Renal pelvis (tissue), 1 donor: ENCODE measurements at regions not wholly inside any gene's neighbourhood (a gene's known extent, or its start where the extent isn't known, plus 50 kb on each side); places are given as distances from the start of the nearest gene placed in this dataset.
"Not testable (repeated sequence)": the region's sequence is repeated elsewhere in the genome, so short reads cannot be mapped to it uniquely, and the experiment has no call there.

Experiments used
- DNase-seq: peaks from one replicate; pipeline ENCODE4 v3.0.0-alpha.2; 2013

DNA sequence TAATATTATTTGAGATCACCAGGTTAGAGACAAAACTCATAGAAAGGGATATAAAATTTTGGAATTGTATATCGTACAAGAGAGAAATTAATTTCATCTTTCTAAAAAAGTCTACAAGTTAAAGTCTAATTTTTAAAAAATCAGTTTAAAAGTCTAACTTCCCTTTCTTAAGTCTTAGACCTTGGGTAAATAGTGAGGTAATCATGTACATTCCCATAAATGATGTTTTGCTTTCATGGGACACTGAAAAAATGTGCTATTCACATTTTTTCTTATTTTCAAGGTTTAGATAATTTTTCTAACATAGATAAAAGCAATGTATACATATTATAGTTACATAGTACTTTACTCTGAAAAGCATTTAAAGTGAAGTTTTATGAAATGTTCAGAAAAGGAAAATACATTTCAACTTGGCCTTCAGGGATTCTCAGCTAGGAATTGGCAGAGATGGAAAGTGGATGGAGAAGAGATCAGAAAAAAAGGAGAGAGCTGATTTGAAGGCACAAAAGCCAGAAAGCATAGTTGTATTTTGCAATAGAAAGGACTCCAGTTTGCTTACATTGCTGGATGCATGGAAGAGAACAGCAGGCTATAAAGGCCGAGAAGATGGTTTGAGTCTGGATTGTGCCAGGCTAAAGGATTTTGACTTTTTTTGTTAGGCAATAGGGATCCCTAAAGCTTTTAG, 194.0 kb downstream of the CASP12 start:
- no peak for DNase-seq

DNA sequence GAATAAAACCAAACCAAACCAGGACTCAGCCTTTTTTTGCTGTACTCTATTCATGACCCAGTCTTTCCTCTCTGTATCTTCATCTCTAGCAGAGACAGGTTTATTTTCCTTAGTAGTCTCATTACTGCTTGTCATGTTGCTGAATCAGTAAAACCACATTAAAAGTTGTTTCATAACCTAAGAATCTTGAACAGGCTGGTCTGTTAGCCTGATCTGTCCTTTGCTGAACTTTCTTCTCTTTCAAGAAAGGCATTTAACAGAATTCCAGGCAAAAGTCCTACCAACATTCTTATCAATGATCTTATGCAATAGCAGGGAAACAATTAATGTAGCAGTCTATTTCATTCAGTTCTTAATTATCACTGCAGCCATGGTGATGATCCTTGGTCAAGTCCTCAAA, 197.7 kb downstream of the CASP12 start:
- no peak for DNase-seq

DNA sequence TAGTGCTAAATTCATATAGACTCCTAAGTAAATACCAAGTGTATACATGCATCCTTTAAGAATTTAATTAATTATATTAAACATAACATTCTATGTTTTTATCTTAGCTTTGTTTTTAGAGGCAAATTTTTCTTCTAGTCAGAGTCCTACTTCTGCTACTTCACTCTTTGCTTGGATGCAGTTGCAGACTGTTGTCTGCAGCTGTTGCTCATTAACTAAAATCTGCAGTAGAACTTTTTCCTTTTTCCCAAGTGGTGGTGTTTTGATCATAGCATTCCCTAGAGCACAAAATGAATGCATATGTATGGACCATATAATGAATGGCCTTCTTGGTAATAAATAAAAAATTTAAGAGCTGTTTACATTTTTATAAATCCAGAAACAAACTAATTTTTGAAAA, 198.3 kb downstream of the CASP12 start:
- DNase-seq = no peak

DNA sequence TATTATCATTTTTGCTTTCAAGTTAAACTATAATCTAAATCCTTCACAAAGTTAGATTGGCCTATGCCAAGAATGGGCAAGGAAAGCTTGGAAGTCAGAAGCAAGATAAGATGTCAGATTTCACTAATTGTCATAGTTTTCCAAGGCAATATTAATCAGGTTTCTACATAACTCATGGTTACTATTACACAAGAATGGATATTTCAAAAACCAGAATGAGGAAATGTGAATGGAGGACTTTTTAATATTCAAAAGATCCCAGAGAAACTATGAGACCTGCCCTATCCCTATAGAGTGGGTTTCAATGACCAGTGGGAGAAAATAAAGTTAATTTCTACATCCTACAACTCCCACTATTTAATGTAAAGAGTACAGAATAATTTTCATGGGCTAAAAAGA, 203.2 kb downstream of the CASP12 start:
- DNase-seq = no peak

DNA sequence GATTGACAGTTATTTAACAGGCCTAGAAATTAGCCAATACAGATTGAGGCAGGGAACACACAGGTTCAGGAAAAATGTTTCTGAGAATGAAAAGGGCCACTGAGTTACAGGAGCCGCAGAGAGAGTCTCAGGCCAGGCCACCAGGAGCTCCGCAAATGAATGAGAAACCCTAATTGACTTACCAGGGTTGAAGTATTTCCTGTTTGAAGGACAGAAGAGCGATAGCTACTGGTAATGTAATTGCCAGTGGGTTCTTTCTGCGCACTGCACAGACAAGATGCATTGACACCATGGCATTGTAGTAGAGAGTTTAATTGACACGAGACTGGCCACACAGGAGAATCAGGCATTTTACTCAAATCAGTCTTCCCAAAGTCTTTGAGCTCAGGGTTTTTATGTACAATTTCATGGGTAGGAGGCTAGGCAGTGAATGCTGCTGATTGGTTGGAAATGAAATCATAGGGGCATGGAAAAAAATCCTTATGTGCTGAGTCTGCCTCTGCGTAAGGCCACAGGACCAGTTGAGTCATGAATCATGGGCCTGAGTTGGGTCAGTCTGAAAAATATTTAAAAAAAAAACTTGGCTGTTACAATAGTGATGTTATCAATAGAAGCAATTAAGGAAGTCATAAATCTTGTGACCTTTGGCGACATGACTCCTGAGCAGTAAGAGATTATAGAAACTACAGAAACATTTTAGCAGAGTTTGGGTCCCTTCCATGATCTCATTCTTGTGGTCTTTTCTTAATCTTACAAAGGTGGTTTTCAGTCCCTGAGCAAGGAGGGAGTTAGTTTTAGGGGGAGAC, 203.8 kb downstream of the CASP12 start:
- no peak for DNase-seq

DNA sequence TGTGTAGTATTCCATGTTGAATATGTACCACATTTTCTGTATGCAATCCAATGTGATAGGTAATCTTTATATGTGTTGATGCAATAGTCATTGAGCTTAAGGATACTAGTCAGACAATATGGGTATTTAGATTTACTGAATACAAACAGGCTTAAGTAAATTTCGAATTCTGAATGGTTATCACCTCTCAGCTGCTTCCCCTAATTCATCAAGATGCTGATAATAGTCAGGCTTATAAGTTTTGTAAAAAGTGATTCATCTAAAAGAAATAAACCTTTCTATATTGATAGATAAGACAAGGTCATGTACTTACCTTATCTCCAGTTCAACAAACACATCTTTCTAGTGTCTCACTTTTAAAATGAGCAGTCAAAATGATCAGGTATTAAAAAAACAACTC, 205.5 kb downstream of the CASP12 start:
- no peak for DNase-seq

DNA sequence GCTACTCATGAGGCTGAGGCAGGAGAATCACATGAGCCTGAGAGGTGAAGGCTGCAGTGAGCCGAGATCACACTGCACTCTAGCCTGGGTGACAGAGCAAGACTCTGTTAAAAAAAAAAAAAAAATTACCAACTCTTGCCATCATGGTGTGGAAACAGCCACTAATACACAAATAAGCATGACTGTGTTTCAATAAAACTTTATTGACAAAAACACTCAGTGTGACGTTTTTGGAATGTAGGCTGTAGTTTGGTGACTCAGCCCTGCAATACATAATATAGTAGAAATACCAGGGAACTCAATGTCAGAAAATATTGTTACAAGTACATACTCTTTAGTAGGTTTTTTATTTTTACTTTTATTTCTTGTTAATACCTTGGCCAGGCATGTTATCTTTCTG, 207.1 kb downstream of the CASP12 start:
- no peak for DNase-seq

DNA sequence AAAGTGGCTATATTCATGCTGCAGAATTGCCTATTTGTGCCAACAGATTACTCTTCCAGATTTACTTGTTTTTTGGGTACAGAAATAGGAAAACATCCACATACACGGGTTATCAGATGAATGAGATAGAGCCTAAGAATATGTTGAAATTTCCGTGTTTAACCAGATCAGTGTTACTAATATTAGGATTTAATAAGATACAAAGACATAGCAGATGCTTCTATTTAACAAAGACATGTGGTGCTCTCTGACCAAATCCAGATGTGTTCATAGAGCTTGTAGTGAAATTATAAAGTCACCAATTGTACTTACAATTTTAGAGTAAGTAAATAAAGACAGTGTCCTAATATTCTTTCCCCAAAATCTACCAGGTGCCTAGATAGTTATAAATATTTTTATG, 208.0 kb downstream of the CASP12 start:
- no peak for DNase-seq

DNA sequence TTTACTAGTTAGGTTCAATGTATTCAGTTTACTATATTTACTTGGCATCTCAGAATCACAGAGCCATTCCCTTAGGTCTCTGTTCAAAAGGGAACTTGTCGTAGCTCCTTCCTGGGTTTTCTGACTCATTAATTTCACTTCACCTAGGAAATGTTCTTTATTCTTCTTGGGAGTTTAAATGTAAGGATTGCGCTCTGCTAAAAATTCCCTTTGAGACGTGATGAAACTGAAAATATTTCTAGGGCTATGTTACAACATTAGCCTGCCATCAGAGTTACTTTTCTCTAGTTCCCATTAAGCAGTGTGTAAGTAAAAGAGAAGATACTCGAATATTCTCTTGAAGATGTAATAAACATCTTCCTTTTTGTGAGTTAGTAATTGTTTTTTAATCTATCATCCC, 209.5 kb downstream of the CASP12 start:
- no peak for DNase-seq

DNA sequence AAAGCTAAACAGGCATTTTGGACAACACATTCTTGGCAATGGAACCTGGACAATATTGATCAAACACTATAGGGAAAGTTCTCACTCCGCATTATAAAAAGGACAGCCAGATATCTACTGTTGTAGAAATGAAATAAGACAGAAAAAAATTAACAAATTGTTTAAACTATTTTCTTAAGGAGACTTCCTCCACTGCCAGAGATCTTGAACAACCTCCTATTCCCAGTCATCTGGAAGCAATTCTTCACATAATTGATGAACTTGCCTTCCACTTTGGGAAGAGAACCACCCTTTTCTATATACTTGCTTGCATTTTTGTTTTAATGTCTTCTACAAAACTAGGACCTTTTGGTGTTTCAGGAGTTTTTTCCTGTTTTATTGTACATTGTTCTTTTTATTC, 216.1 kb downstream of the CASP12 start:
- no peak for DNase-seq

DNA sequence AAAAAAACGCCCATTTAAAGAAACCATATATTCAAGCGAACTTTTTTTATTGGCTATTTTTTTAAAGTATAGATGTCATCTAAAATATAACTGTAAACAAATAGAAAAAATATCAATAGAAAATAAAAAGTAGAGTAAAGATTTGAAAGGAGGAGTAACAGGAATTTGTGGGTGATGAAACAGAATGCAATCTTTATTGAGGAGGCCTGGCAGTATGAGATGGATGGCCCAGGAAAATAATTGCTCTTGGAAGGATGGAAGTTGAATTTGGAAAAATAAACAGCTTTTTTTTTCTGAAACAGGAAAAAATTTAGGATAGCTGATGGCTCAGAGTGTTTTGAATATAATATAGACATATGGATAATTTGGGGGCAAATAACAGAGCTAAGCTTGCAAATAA, 219.0 kb downstream of the CASP12 start:
- DNase-seq = no peak

DNA sequence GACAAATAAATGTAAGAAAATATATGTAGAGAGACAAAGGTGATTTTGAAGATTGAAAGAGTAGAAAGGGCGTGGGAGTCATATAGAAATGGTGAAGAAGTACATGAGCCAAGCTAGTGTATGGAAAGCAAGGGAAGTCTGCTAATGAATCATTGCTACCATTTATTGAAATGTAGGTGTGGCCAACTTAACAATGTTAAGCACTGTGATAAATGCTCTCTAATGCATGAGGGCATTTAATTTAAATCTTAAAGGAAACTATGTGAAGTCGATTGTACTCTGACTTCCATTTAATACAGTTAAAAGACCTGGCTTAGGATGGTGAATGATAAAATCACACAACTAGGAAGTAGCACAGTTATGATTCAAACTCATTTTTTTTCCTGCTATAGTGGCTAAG, 219.9 kb downstream of the CASP12 start:
- DNase-seq = no peak

DNA sequence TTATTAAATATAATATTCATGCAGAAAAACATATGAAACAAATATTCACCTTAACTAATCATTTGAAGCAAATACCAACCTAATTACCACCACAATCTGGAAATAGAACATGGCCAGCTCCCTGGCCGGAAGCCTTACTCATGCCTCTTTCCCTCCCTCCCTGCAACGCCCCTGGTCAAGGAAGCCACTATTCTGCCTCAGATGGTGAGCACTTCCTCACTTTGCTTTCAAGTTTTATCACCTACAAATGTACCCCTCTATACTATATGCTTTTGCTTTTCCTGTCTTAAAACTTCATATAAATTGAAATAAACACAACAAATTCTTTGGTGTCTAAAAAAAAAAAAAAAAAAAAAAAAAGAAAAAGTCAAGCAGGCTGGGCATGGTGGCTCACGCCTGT, 221.2 kb downstream of the CASP12 start:
- DNase-seq = not testable (repeated sequence)

DNA sequence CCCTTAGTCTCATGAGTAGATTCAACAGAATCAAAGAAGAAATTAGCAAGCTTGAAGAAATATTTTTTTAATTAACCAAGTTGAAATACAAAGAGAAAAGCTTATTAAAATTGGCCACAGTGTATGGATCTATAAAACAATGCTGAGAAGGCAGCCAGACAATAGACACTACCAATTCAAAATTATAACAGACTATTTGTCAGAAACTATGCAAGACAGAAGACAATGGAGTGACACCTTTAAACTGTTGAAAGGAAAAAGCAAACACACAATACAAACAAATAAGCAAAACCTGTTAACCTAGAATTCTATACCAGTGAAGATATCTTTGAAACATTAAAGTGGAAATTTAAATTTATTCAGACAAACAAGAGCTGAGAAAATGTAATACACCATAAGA, 225.4 kb downstream of the CASP12 start:
- DNase-seq = no peak

DNA sequence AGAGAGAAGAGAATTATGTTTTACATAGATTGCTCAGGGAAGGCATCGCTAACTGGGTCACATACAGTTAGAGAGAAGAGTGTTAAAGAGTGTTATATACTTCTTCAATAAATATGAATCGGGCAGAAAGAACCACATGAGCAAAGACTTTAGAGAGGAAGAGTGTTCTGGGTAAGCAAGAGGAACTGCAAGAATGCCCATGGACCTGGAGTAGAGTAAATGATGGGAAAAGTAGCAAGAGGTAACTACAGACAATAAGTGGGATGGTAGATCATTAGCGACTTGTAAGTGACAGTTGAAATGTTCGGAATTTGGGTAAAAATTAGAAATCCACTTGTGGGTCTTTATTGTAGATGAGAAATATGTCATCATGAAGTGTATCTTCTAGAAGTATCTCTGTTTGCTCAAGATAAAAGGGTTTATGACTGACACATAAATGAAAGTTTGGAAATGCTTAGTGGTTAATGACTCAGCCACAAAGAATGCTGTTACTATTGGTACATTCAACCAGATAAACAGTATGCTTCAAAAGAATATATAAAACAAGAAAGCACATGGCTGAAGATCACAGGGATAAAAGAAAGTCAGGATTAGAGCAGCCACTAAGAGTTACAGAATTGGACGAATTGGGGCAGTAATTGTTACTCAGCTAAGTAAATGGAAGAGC, 229.3 kb downstream of the CASP12 start:
- no peak for DNase-seq

DNA sequence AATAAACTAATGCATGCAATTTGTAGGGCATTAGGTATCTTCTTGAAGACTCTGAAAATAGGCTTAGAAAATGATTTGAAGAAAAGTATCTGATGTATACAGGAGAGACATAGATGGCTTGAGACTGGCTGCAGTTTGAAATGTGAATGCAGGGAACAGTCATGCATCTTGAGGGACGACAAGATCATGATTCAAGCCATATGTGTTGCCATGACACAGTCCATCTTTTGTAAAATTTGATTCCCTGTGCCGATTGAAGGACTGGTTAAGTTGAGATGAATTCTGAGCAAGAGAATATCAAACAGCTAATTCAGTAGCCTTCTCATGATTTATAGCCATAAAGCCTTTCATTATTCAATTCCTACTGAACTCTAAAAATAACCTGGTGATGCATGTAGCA, 231.6 kb downstream of the CASP12 start:
- no peak for DNase-seq

DNA sequence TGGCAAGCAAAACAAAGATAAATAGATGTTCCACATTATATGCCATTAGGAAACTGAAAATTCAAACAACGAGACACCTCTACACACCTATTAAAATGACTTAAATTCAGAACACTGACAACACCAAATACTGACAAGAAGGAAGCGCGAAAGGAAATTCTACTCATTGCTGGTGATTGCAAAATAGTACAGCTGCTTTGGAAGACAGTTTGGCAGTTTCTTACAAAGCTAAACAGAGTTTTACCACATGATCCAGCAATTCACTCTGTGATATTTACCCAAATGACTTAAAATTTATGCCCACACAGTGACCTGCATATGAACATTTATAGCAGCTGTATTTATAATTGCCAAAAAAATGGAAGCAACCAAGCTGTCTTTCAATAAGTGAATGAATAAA, 232.6 kb downstream of the CASP12 start:
- DNase-seq = no peak

DNA sequence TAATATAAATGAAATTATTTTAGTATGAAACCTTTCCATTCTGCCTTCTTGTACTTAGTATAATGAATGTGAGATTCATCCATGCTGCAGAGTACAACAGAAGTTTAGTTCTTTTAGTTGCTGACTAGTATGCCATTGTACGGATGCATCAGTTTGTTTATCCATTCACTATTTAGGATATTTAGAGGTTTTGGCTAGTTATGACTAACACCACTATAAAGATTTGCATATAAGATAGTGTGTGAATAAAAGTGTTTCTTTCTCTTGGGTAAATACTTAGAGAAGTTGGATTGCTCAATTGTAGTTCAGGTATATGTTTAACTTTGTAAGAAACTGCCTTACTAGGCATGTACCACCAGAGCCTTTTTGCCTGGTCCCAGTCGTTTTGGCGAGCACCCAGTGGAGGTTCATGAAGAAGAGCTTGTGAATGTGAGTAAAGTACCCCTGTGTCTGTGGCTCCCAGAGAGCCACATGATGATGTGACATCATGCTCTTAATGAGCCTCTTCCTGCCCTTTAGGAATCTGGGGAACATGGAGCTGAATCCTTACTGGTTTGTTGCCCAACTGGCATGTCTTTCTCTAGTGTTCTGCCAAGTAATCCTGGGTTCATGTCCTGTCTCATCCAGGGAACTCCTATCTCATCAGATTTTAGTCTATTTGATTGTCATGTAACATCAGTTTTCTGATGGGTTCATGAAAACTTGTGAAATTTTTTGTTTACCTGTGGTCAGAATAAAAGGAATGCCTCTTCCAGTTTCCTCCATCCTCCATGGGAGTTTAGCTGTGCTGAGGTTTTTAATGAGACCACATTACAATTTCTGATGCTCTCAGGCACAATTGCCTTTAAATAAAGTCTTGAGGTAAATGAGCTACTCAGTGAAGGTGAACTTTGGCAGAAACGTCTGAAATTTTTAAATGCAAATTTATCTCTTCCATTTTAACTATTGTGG, 234.8 kb downstream of the CASP12 start:
- DNase-seq = no peak

DNA sequence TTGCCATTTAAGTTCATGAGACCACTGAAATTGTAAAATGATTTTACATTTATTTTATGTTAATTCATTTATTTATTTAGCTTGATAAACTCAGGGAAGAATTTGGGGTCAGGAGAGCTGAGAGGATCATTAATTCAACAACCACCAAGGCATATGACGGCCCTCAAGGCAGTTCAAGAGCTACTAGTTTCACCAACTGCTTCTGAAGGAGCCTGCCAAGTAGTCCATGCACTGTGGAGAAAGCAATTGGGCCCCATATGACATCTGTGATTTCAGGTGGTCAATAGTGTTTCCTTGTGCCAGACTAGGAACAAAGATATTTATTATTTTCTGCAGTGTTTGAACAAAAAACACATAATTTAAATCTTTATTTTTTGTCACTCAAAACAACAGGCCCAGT, 236.4 kb downstream of the CASP12 start:
- no peak for DNase-seq

DNA sequence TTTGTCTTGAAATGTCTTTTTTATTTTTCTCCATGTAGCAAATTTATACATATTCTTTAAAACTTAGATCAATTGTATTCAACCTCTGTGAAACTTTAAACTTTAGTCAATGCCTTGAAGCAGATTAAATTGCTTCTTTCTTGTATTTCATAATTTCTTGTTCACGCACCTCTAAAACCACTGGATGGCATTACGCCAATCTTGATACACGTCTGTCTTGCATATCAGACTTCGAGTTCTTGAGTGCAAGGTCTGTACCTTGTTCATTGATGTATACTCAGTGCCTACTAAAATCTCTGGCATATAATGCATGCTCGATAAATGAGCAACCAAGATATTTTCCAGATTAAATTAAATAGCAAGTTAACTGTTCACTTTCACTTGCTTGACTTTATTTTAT, 236.8 kb downstream of the CASP12 start:
- DNase-seq = no peak

DNA sequence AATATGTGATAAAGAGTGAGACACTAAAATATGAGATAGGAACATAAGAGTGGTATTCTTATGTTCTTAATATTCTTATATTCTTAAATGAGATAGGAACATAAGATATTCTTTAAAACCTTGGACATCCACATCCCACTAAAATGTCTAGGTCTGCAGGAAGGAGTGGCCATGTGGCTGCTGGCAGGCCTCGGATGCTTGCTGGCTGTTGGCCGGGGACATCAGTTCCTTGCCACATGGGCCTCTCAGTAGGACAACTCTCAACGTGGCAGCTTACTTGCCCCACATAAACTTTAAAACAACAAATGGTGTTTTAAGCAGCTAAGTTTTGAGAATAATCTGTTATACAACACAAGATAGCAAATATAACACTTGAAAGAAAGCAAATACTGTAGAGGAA, 240.1 kb downstream of the CASP12 start:
- DNase-seq = no peak

DNA sequence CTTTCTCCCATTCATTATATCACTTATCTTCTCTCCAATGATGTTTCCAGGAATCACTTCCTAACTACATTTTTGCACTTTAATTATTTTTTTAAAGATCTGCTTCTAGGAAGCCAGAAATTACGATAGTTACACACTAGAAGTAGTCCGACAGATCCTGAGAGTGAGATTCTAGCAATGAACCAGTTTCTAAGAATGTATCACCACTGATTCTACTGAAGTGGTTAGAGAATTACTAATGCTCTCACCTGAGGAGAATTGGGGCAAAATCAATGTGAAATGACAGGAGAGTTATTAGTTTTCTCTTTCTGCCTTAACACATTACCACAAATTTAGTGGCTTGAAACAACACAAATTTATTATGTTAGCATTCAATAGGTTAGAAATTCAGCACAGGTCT, 241.2 kb downstream of the CASP12 start:
- DNase-seq = no peak
